Body of pancreas (tissue), 4 donors: ENCODE measurements at regions not wholly inside any gene's neighbourhood (a gene's known extent, or its start where the extent isn't known, plus 50 kb on each side); places are given as distances from the start of the nearest gene placed in this dataset.
"Not testable (repeated sequence)": the region's sequence is repeated elsewhere in the genome, so short reads cannot be mapped to it uniquely, and the experiment has no call there.

Source experiments
- ATAC-seq: fragments of 150-250 bp; one replicate; pipeline ENCODE4 v1.9.1; 2016
- DNase-seq, 4 donors: peaks; one replicate each; pipeline ENCODE4 v3.0.0-alpha.2; 2019
- H3K27ac ChIP-seq, 4 donors: fragments of 200-600 bp; sonication (generic); 1 replicate in 3 of 4; 2 replicates in 1 of 4; pipeline versions ENCODE4 v1.5.1 to v1.6.1; 2016 to 2019; ENCODE audit warnings: mild to moderate bottlenecking in 1 of 4, mixed read lengths in 1 of 4, moderate library complexity in 1 of 4
- H3K27me3 ChIP-seq, 2 donors: fragments of 200-600 bp; sonication (generic); one replicate each; pipeline ENCODE4 v1.6.0; 2016; ENCODE audit warnings: mild to moderate bottlenecking in 1 of 2
- H3K36me3 ChIP-seq, 2 donors: fragments of 200-600 bp; sonication (generic); replicated peaks in 1 of 2; 2 replicates each; pipeline ENCODE4 v1.5.1; 2016; ENCODE audit warnings: low read depth in 2 of 2; ENCODE audit not compliant: insufficient read depth in 1 of 2
- H3K4me1 ChIP-seq: fragments of 200-600 bp; sonication (generic); one replicate; pipeline ENCODE4 v1.6.0; 2016
- H3K4me3 ChIP-seq, 2 donors: fragments of 200-600 bp; sonication (generic); 1 replicate in 1 of 2; 2 replicates in 1 of 2; pipeline ENCODE4 v1.5.1; 2016 to 2019
- H3K9me3 ChIP-seq, 3 donors: fragments of 200-600 bp; sonication (generic); 1 replicate in 2 of 3; 2 replicates in 1 of 3; pipeline ENCODE4 v1.5.1; 2016
- POLR2A ChIP-seq, 3 donors: fragments of 450-650 bp; IDR thresholded peaks; one replicate each; pipeline ENCODE4 v1.6.1; 2016; ENCODE audit warnings: antibody characterized with exemption in 3 of 3, mild to moderate bottlenecking in 2 of 3
- WGBS, 2 donors: methylation state at CpG; one replicate each; pipeline ENCODE4 v1.1.5; 2017; 5-methylcytosine and 5-hydroxymethylcytosine counted together
- intact Hi-C: fragments of 100-400 bp; cut with DNase I; formaldehyde crosslinking; loops from one replicate; pipeline ENCODE4 v1.15.1; 2023
- TF ChIP-seq, protein P1 (sequence below), 7 experiments: fragments of 450-650 bp in 4 of 7; fragments of 200-600 bp in 3 of 7; sonication (generic) in 3 of 7; IDR thresholded peaks; one replicate each; pipeline ENCODE4 v1.5.1; 2016 to 2019; ENCODE audit warnings: antibody characterized with exemption in 7 of 7

GRCh38 chr9:104374711-104375110, 129.4 kb upstream of the OR13F1 start:
- no peak overlapping the region for H3K27ac ChIP-seq
- DNase-seq, result no peak
- intact Hi-C loops, result no loop called here
- WGBS, 2 donors, result 83 to 89% methylated on average over 3 of the region's 3 CpGs
- H3K4me3 ChIP-seq, result no peak overlapping the region
- ATAC-seq, result no peak
- H3K36me3 ChIP-seq, result no peaks in the 10 kb centered on the region
- TF ChIP-seq, protein P1, sequence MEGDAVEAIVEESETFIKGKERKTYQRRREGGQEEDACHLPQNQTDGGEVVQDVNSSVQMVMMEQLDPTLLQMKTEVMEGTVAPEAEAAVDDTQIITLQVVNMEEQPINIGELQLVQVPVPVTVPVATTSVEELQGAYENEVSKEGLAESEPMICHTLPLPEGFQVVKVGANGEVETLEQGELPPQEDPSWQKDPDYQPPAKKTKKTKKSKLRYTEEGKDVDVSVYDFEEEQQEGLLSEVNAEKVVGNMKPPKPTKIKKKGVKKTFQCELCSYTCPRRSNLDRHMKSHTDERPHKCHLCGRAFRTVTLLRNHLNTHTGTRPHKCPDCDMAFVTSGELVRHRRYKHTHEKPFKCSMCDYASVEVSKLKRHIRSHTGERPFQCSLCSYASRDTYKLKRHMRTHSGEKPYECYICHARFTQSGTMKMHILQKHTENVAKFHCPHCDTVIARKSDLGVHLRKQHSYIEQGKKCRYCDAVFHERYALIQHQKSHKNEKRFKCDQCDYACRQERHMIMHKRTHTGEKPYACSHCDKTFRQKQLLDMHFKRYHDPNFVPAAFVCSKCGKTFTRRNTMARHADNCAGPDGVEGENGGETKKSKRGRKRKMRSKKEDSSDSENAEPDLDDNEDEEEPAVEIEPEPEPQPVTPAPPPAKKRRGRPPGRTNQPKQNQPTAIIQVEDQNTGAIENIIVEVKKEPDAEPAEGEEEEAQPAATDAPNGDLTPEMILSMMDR (IDR thresholded peaks at IDR 0.05), result no peak
- no peak for TF ChIP-seq POLR2A (IDR thresholded peaks at IDR 0.05)
- no peaks in the 10 kb centered on the region for H3K27me3 ChIP-seq
- H3K4me1 ChIP-seq, result no peaks in the 10 kb centered on the region
- no peaks in the 10 kb centered on the region for H3K9me3 ChIP-seq

DNA sequence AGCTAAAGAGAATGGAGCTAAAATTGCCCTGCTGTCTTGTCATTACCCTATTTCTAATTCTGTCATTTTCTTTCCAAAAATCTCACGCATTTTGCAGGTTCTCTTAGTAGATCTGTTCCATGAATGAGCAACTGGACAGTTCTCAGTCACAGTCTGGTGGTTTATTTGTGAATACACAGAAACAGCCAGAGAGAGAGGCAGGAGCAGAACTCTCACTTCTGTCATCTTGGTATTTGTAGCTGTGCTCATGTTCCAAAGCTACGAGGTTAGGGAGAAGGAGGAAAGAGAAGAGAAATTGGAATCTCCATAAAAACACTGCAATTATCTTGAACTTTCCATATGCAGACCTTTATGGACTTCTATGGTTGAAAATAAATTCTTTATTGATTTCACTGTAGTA, 118.0 kb upstream of the OR13F1 start:
- no peak overlapping the region for H3K27ac ChIP-seq
- H3K4me3 ChIP-seq, result no peak overlapping the region
- no peaks in the 10 kb centered on the region for H3K9me3 ChIP-seq
- intact Hi-C loops, result loop anchor here (5.0 kb wide), 1 partner anchor 209 kb away; no protein-coding TSS in a partner anchor
- ATAC-seq (no peak), DNase-seq (no peak)
- 22 to 31% methylated on average over 2 of the region's 2 CpGs for WGBS, 2 donors
- TF ChIP-seq POLR2A (IDR thresholded peaks at IDR 0.05), result no peak
- TF ChIP-seq, protein P1 (IDR thresholded peaks at IDR 0.05), result no peak
- peaks cover 11% of the 10 kb centered on the region for H3K4me1 ChIP-seq
- H3K27me3 ChIP-seq, result no peaks in the 10 kb centered on the region
- no peaks in the 10 kb centered on the region for H3K36me3 ChIP-seq

DNA sequence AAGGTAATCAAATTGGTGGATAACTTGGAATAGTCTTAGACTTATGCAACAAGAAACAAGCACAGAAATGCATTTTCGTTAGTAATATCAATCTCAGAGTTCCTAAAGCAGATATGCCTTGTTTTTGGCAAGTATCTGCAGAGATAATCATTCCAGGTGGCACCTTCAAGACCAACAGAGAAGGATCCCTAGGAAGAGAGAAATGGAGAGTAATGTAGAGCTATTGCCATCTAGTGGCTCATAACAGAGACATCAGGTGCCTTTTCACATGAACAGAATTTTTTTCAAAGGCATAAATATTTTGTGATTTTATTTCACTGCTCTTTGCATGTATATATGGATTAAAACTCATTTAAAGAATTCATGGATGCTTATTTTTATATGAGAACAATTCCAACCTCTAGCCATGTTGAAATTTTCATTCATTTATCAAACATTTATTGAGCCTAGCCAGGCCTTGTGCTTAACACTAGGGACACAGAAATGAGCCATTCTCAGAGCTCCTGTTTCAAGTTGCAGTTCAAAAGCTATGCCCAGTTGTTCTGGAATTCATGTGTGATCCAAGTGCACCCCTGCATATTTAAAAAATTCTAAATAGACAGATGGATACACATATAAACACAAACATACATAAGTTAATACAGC, 117.5 kb upstream of the OR13F1 start:
- DNase-seq, result no peak
- Histone ChIP-seq H3K27me3 (no peaks in the 10 kb centered on the region), H3K36me3 (no peaks in the 10 kb centered on the region), H3K9me3 (no peaks in the 10 kb centered on the region), H3K4me3 (no peak overlapping the region), H3K4me1 (peaks cover 11% of the 10 kb centered on the region), H3K27ac (no peak overlapping the region)
- TF ChIP-seq, protein P1 (IDR thresholded peaks at IDR 0.05), result peak; percentile 38 to 87 (median 80)
- no peak for TF ChIP-seq POLR2A (IDR thresholded peaks at IDR 0.05)
- intact Hi-C loops, result loop anchor here (5.0 kb wide), 1 partner anchor 209 kb away; no protein-coding TSS in a partner anchor
- WGBS, 2 donors, result 0 to 2% methylated on average over 1 of the region's 1 CpG
- peak; percentile 86 for ATAC-seq

DNA sequence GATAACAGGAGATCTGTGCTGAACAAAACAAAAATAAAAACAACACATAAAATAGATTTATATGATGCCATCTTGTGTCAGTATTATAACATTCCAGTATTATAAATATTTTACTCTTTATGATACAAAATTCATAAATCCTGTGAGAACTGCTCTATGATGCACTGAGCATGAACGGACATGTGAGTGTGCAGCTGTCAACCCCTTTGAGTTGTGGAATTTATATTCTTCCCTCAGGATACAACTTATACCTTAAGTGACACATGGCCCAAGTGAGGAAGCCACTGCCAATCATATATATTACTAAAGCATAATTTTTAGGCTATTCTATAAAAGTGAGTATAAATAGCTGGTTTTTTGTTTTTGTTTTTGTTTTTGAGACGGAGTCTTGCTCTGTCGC, 116.0 kb upstream of the OR13F1 start:
- Histone ChIP-seq H3K27ac (no peak overlapping the region), H3K4me3 (no peak overlapping the region), H3K36me3 (no peaks in the 10 kb centered on the region), H3K4me1 (peaks cover 11% of the 10 kb centered on the region), H3K27me3 (no peaks in the 10 kb centered on the region), H3K9me3 (no peaks in the 10 kb centered on the region)
- 69 to 73% methylated on average over 3 of the region's 3 CpGs for WGBS, 2 donors
- ATAC-seq (no peak), DNase-seq (no peak)
- intact Hi-C loops, result loop anchor here (5.0 kb wide), 1 partner anchor 211 kb away; no protein-coding TSS in a partner anchor
- TF ChIP-seq, protein P1 (IDR thresholded peaks at IDR 0.05), result no peak
- no peak for TF ChIP-seq POLR2A (IDR thresholded peaks at IDR 0.05)

GRCh38 chr9:104389341-104389740, 114.7 kb upstream of the OR13F1 start:
- intact Hi-C loops, result loop anchor here (5.0 kb wide), 1 partner anchor 212 kb away; no protein-coding TSS in a partner anchor
- 71% methylated on average over 4 of the region's 4 CpGs for WGBS, 2 donors
- DNase-seq (no peak), ATAC-seq (no peak)
- Histone ChIP-seq H3K36me3 (no peaks in the 10 kb centered on the region), H3K4me3 (no peak overlapping the region), H3K4me1 (peaks cover 11% of the 10 kb centered on the region), H3K27ac (no peak overlapping the region), H3K27me3 (no peaks in the 10 kb centered on the region), H3K9me3 (no peaks in the 10 kb centered on the region)
- TF ChIP-seq, protein P1 (IDR thresholded peaks at IDR 0.05), result no peak
- no peak for TF ChIP-seq POLR2A (IDR thresholded peaks at IDR 0.05)

- H3K27ac ChIP-seq, H3K4me1 ChIP-seq, H3K9me3 ChIP-seq, ATAC-seq, H3K27me3 ChIP-seq, intact Hi-C loops, H3K4me3 ChIP-seq, H3K36me3 ChIP-seq: not testable (repeated sequence)
- 53 to 70% methylated on average over 10 of the region's 10 CpGs for WGBS, 2 donors
- peak in 1 of 4 donors; percentile 11 for DNase-seq
Observed at GRCh38 chr9:104394901-104395300, 109.2 kb upstream of the OR13F1 start.
